Astrocyte of the spinal cord (primary cell): ENCODE measurements at regions not wholly inside any gene's neighbourhood (a gene's known extent, or its start where the extent isn't known, plus 50 kb on each side); places are given as distances from the start of the nearest gene placed in this dataset.

Experiments used
- DNase-seq: peaks from one replicate; pipeline ENCODE4 v3.0.0; 2011; ENCODE audit warnings: low read depth, low spot score
- H3K4me3 ChIP-seq: 2 replicates; pipeline ENCODE4 v1.5.1; 2011; ENCODE audit warnings: low read depth, mild to moderate bottlenecking, low read length, moderate library complexity
- CTCF ChIP-seq: IDR thresholded peaks from 2 replicates; pipeline ENCODE4 v1.5.1; 2012; ENCODE audit warnings: low read depth, mild to moderate bottlenecking, low read length, inconsistent platforms
- in situ Hi-C: cut with HindIII; loops from 2 replicates; pipeline ENCODE4 v1.10.0; 2017; ENCODE audit warnings: low sequenced_read_pairs

DNA sequence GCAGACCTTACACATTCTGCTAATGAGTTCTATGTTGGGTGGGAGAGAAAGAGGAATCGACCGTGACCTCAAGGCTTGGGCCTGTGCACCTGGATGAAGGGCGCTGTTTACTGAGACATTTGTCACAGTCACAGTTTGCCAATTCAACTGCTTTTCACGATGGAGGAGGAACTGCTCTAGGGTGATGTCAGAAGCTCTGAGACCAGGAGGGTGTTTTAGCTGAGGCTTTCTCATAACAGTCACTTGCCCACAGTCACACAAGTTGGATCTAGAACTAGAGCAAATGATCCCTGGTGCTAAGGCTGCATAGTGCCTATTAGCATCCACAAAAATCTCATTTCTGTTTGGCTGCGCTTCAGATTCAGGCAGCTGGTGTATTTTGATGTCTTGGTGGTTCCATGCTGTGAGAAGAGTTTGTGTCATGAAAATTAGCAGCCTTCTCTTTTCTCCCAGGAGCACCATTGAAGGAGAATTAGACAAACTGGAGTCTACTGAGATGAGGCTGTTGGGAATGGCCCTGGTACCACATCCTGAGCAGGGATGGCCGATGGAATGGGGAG is 83.3 kb upstream of the TGM3 start:
- TF ChIP-seq CTCF: no peak
- no peak overlapping the region for H3K4me3 ChIP-seq
- no peak for DNase-seq
- in situ Hi-C loops: no loop called here

GRCh38 chr20:2213401-2213800 is 82.4 kb upstream of the TGM3 start:
- DNase-seq: no peak
- in situ Hi-C loops: no loop called here
- TF ChIP-seq CTCF: no peak

GRCh38 chr20:2217857-2218539 is 77.8 kb upstream of the TGM3 start:
- in situ Hi-C loops: no loop called here
- no peak for TF ChIP-seq CTCF
- DNase-seq: no peak
- no peak overlapping the region for H3K4me3 ChIP-seq

More at GRCh38 chr20:2213401-2213800, 82.4 kb upstream of the TGM3 start:
- H3K4me3 ChIP-seq: no peak overlapping the region

DNA sequence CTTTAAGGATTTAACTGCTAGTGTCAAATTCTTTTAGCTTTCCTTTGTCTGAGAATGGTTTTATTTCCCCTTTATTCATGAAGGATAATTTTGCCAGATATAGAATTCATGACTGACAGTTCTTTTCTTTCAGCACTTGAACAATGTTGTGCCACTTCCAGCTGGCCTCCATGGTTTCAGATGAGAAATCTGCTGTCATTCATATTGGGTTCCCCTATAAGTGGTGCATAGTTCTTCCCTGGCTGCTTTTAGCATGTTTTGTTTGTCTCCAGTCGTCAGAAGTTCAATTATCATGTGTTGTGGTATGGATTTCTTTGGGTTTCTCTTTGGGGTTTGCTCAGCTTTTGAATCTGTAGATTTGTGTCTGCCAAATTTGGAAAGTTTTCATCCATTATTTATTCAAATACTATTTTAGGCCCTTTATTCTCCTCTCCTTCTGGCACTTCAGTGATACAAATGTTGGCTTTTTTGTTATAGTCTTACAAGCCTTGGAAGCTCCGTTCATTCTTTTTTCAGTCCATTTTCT is 76.3 kb upstream of the TGM3 start:
- in situ Hi-C loops: no loop called here
- DNase-seq: no peak
- no peak for TF ChIP-seq CTCF
- no peak overlapping the region for H3K4me3 ChIP-seq

DNA sequence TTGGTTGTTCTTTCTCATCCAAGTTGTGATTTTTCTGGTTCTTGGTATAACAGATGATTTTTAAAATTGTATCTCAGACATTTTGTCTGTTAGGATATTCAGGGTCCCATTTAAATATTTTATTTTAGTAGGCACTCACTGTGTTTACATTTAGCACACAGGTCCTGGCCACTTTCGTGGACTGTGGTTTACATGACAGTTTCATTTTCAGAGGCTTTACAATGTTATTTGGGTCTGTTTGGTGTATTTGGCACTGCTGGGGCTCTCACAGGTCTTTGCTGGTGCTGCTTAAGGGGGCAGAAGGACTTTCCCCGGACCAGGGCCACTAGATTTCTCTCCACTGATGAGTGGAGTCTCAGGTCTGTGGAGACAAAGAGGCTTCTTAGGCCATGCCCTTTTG is 75.5 kb upstream of the TGM3 start:
- no peak for DNase-seq
- TF ChIP-seq CTCF: no peak
- in situ Hi-C loops: no loop called here
- no peak overlapping the region for H3K4me3 ChIP-seq

GRCh38 chr20:2221921-2222320 is 73.9 kb upstream of the TGM3 start:
- no peak overlapping the region for H3K4me3 ChIP-seq
- no peak for DNase-seq
- in situ Hi-C loops: no loop called here
- no peak for TF ChIP-seq CTCF
